HG02759 (cell line): ENCODE measurements at regions not wholly inside any gene's neighbourhood (a gene's known extent, or its start where the extent isn't known, plus 50 kb on each side); places are given as distances from the start of the nearest gene placed in this dataset.

Experiments used
- ATAC-seq: cut with Tn5 transposase; IDR thresholded peaks from one replicate; pipeline ENCODE4 v1.9.1; 2021; ENCODE audit warnings: mild to moderate bottlenecking, moderate library complexity; ENCODE audit not compliant: unreplicated experiment

- ATAC-seq: no peak
Measured at GRCh38 chr17:27239584-27239983, 54.3 kb upstream of the WSB1 start.

GRCh38 chr17:27240086-27240801 lies 53.7 kb upstream of the WSB1 start:
- ATAC-seq: no peak

- ATAC-seq: no peak
Measured at GRCh38 chr17:27240802-27241155, 53.1 kb upstream of the WSB1 start.

GRCh38 chr17:27241346-27241946 lies 52.5 kb upstream of the WSB1 start:
- peak; percentile 53 for ATAC-seq

GRCh38 chr17:27242951-27243350 lies 51.0 kb upstream of the WSB1 start:
- no peak for ATAC-seq

GRCh38 chr17:27244011-27244410 lies 49.9 kb upstream of the WSB1 start:
- ATAC-seq: no peak
